GM23248 (cell line): ENCODE measurements at regions not wholly inside any gene's neighbourhood (a gene's known extent, or its start where the extent isn't known, plus 50 kb on each side); places are given as distances from the start of the nearest gene placed in this dataset.

Experiments used
- EZH2 ChIP-seq: fragments of 200-600 bp; sonication (generic); IDR thresholded peaks from 2 replicates; pipeline ENCODE4 v1.6.1; 2018; ENCODE audit warnings: antibody characterized with exemption, mild to moderate bottlenecking; ENCODE audit not compliant: insufficient read depth, poor library complexity, severe bottlenecking
- EZH2phosphoT487 ChIP-seq: fragments of 200-600 bp; sonication (generic); IDR thresholded peaks from 2 replicates; pipeline ENCODE4 v1.6.1; 2018; ENCODE audit warnings: antibody characterized with exemption, moderate library complexity, mild to moderate bottlenecking, low read depth; ENCODE audit not compliant: insufficient read depth

DNA sequence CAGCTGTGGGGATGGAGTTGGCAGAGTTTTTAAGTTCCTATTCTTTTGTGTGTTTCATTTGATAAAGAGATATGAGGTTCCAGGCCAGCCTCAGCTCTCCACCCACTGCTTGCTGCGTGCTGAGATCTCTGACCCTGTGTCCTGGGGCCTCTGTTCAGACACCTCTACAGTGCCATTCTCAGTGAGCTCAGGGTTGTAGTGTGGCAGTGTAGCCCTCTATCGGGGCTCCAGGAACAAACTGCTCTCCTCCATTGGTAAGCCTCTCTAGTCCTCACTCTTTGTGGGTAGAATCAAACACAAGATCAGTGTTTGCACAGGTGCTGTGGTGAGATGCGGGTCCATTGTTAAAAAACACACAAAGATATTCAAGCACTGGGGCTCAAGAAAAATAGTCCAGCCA is 386.6 kb upstream of the RPS23 start:
- TF ChIP-seq EZH2, result no peak
- TF ChIP-seq EZH2phosphoT487, result no peak
